WTC11 (cell line): ENCODE measurements at regions not wholly inside any gene's neighbourhood (a gene's known extent, or its start where the extent isn't known, plus 50 kb on each side); places are given as distances from the start of the nearest gene placed in this dataset.

Source experiments
- ATAC-seq: fragments of 200-7000 bp; cut with Tn5 transposase; 2 replicates; pipeline ENCODE4 v1.10.0; 2021; ENCODE audit warnings: mild to moderate bottlenecking, moderate library complexity
- CTCF ChIA-PET: fragments of 300-600 bp; sonication (Branson Sonifier 250); formaldehyde crosslinking; loops from one replicate; lab custom pipeline; 2021; ENCODE audit warnings: antibody characterized with exemption; lab: Charles Lee
- POLR2A ChIA-PET: fragments of 350-600 bp; sonication (Branson Sonifier 250); formaldehyde crosslinking; loops from one replicate; lab custom pipeline; 2021; ENCODE audit warnings: antibody characterized with exemption; lab: Charles Lee
- DNase-seq: peaks from one replicate; pipeline ENCODE4 v3.0.0; 2021; ENCODE audit warnings: low spot score
- H3K27ac Mint-ChIP-seq: 2 replicates; pipeline ENCODE4 v1.8.0; 2021; ENCODE audit warnings: mixed read lengths
- H3K27me3 Mint-ChIP-seq: 2 replicates; pipeline ENCODE4 v1.8.0; 2021; ENCODE audit warnings: low read depth, mild to moderate bottlenecking, moderate library complexity, mixed read lengths
- H3K36me3 Mint-ChIP-seq: 2 replicates; pipeline ENCODE4 v1.8.0; 2021; ENCODE audit warnings: mixed read lengths
- H3K4me1 Mint-ChIP-seq: 2 replicates; pipeline ENCODE4 v1.8.0; 2022; ENCODE audit warnings: mixed read lengths
- H3K4me3 Mint-ChIP-seq: 2 replicates; pipeline ENCODE4 v1.8.0; 2021; ENCODE audit warnings: mild to moderate bottlenecking, moderate library complexity, mixed read lengths
- H3K9me3 Mint-ChIP-seq: 2 replicates; pipeline ENCODE4 v1.8.0; 2021; ENCODE audit warnings: mixed read lengths
- CBFB ChIP-seq: sonication (generic); formaldehyde crosslinking; IDR thresholded peaks from 2 replicates; pipeline ENCODE4 v1.8.1; 2022; ENCODE audit warnings: mild to moderate bottlenecking, low read depth, missing genetic modification reagents
- ESRRA ChIP-seq: sonication (generic); formaldehyde crosslinking; IDR thresholded peaks from 2 replicates; pipeline ENCODE4 v1.8.1; 2022; ENCODE audit warnings: mild to moderate bottlenecking, missing genetic modification reagents, borderline replicate concordance
- FOXP1 ChIP-seq: sonication (generic); formaldehyde crosslinking; IDR thresholded peaks from 2 replicates; pipeline ENCODE4 v1.8.0; 2022; ENCODE audit warnings: missing genetic modification reagents, mild to moderate bottlenecking, moderate library complexity, borderline replicate concordance
- MXD4 ChIP-seq: fragments of 250-450 bp; sonication (Bioruptor Pico); IDR thresholded peaks from 2 replicates; pipeline ENCODE4 v1.8.0; 2021; ENCODE audit warnings: mild to moderate bottlenecking, moderate library complexity, borderline replicate concordance
- NFATC4 ChIP-seq: fragments of 250-450 bp; sonication (Bioruptor Pico); IDR thresholded peaks from 2 replicates; pipeline ENCODE4 v1.9.0; 2021; ENCODE audit warnings: mild to moderate bottlenecking
- TCF7 ChIP-seq: sonication (generic); formaldehyde crosslinking; IDR thresholded peaks from 2 replicates; pipeline ENCODE4 v1.8.0; 2022; ENCODE audit warnings: mild to moderate bottlenecking, low read depth, missing genetic modification reagents, moderate library complexity
- TP53 ChIP-seq: sonication (generic); formaldehyde crosslinking; IDR thresholded peaks from 2 replicates; pipeline ENCODE4 v1.8.1; 2023; ENCODE audit warnings: mild to moderate bottlenecking, missing genetic modification reagents
- ZNF121 ChIP-seq: sonication (generic); formaldehyde crosslinking; IDR thresholded peaks from 2 replicates; pipeline ENCODE4 v1.8.0; 2023; ENCODE audit warnings: missing genetic modification reagents
- ZNF138 ChIP-seq: sonication (generic); formaldehyde crosslinking; conservative IDR thresholded peaks from 2 replicates; pipeline ENCODE4 v1.8.1; 2022; ENCODE audit warnings: mild to moderate bottlenecking, moderate library complexity, missing genetic modification reagents
- ZNF219 ChIP-seq: sonication (generic); formaldehyde crosslinking; IDR thresholded peaks from 2 replicates; pipeline ENCODE4 v1.8.0; 2023; ENCODE audit warnings: missing genetic modification reagents, mild to moderate bottlenecking, borderline replicate concordance
- ZNF232 ChIP-seq: sonication (generic); formaldehyde crosslinking; IDR thresholded peaks from 2 replicates; pipeline ENCODE4 v1.8.0; 2022; ENCODE audit warnings: mild to moderate bottlenecking, missing genetic modification reagents
- ZNF263 ChIP-seq: sonication (generic); formaldehyde crosslinking; IDR thresholded peaks from 2 replicates; pipeline ENCODE4 v1.8.1; 2022; ENCODE audit warnings: low read depth, mild to moderate bottlenecking, moderate library complexity, missing genetic modification reagents
- ZNF317 ChIP-seq: sonication (generic); formaldehyde crosslinking; IDR thresholded peaks from 2 replicates; pipeline ENCODE4 v1.8.1; 2023; ENCODE audit warnings: low read depth, mild to moderate bottlenecking, moderate library complexity, missing genetic modification reagents, borderline replicate concordance
- ZNF396 ChIP-seq: fragments of 250-450 bp; sonication (Bioruptor Pico); IDR thresholded peaks from 2 replicates; pipeline ENCODE4 v1.8.0; 2021; ENCODE audit warnings: mild to moderate bottlenecking, moderate library complexity, borderline replicate concordance
- TF ChIP-seq, protein P1 (sequence below): sonication (generic); formaldehyde crosslinking; IDR thresholded peaks from 2 replicates; pipeline ENCODE4 v1.8.0; 2022; ENCODE audit warnings: mild to moderate bottlenecking, missing genetic modification reagents
- TF ChIP-seq, protein P2 (sequence below): sonication (generic); formaldehyde crosslinking; IDR thresholded peaks from 2 replicates; pipeline ENCODE4 v1.8.1; 2022; ENCODE audit warnings: low read depth, missing genetic modification reagents, borderline replicate concordance
- TF ChIP-seq, protein P3 (sequence below): sonication (generic); formaldehyde crosslinking; IDR thresholded peaks from 2 replicates; pipeline ENCODE4 v1.8.1; 2022; ENCODE audit warnings: mild to moderate bottlenecking, moderate library complexity, missing genetic modification reagents
- TF ChIP-seq, protein P4 (sequence below): sonication (generic); formaldehyde crosslinking; IDR thresholded peaks from 2 replicates; pipeline ENCODE4 v1.8.1; 2022; ENCODE audit warnings: missing genetic modification reagents, borderline replicate concordance
- TF ChIP-seq, protein P5 (sequence below): sonication (generic); formaldehyde crosslinking; IDR thresholded peaks from 2 replicates; pipeline ENCODE4 v1.8.1; 2022; ENCODE audit warnings: mild to moderate bottlenecking, missing genetic modification reagents, moderate library complexity, borderline replicate concordance
- TF ChIP-seq, protein P6 (sequence below): fragments of 250-450 bp; sonication (Bioruptor Pico); IDR thresholded peaks from 2 replicates; pipeline ENCODE4 v1.9.0; 2021; ENCODE audit warnings: mild to moderate bottlenecking, borderline replicate concordance

DNA sequence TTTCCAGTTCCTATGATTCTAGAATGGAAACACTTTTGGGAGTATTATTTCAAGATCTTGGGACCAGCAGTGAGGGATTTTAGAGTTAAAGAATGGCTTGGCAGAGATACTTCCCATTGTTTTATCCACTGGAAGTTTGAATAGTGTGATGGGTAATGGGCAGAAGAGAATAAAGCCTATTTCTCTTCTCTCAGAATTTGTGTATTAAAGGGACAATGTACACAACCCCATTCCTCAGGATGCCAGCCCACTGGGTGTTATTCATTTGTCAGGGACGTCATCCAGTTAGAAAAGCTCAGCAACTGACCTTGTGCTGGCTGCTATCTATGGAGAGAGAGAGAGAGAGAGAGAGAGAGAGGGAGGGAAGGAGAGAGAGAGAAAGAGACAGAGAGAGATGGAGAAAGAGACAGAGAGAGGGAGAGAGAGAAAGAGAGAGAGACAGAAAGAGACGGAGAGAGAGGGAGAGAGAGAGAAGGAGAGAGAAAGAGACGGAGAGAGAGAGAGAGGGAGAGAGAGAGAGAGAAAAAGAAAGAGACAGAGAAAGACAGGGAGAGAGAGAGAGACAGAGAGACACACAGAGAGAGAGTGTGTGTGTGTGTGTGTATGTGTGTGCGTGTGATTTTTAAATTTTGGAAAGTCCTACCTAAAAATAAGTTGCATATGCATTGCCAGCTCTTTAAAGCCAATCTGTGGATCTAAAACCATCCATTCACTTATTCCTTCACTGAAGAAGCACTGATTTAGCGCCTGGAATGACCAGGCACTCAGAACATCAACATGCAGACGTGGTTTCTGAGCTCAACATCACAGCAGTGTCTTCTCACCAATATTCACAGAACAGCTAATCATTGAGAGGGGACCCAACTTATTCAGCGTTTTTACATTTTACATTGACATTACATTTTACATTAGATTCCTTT is 388.8 kb downstream of the THBS2 start (continued):
- TF ChIP-seq, protein P1, sequence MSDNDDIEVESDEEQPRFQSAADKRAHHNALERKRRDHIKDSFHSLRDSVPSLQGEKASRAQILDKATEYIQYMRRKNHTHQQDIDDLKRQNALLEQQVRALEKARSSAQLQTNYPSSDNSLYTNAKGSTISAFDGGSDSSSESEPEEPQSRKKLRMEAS (CRISPR knock-in tag): no peak
- TF ChIP-seq TP53 (CRISPR knock-in tag): no peak
- no peak for TF ChIP-seq MXD4 (CRISPR knock-in tag)
- TF ChIP-seq, all 79 proteins: peak for 0

DNA sequence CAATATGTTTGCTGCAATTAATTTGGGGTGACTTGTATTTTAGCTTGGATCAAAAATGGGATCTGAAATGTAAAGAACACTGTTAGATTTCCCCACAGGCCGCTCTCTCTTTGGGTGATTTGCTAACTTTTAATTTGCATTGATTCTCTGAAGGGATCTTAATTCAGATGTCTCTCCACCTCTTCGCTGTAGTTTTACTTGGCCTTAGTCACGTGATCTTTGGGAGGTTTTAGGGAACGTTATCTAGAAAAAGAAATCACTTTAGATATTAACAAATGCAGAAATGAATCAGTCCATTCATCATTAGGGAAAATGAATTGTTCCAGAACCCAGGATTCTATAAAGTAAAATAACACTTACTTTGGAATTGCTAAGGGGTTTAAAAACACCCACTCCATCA is 390.2 kb downstream of the THBS2 start:
- no peaks in the 10 kb centered on the region for H3K27me3 Mint-ChIP-seq
- ChIA-PET POLR2A (no interaction called here), CTCF (no interaction called here)
- H3K27ac Mint-ChIP-seq: no peak overlapping the region
- H3K4me1 Mint-ChIP-seq: no peaks in the 10 kb centered on the region
- no peak for ATAC-seq
- no peak overlapping the region for H3K4me3 Mint-ChIP-seq
- no peaks in the 10 kb centered on the region for H3K36me3 Mint-ChIP-seq
- DNase-seq: no peak
- TF ChIP-seq ESRRA (CRISPR knock-in tag) (no peak), FOXP1 (no peak), ZNF317 (CRISPR knock-in tag) (no peak), ZNF138 (CRISPR knock-in tag) (no peak), NFATC4 (no peak), ZNF263 (CRISPR knock-in tag) (no peak), ZNF219 (no peak), TCF7 (CRISPR knock-in tag) (no peak)
- TF ChIP-seq, protein P2, sequence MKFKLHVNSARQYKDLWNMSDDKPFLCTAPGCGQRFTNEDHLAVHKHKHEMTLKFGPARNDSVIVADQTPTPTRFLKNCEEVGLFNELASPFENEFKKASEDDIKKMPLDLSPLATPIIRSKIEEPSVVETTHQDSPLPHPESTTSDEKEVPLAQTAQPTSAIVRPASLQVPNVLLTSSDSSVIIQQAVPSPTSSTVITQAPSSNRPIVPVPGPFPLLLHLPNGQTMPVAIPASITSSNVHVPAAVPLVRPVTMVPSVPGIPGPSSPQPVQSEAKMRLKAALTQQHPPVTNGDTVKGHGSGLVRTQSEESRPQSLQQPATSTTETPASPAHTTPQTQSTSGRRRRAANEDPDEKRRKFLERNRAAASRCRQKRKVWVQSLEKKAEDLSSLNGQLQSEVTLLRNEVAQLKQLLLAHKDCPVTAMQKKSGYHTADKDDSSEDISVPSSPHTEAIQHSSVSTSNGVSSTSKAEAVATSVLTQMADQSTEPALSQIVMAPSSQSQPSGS (CRISPR knock-in tag): no peak
- H3K9me3 Mint-ChIP-seq: no peaks in the 10 kb centered on the region

DNA sequence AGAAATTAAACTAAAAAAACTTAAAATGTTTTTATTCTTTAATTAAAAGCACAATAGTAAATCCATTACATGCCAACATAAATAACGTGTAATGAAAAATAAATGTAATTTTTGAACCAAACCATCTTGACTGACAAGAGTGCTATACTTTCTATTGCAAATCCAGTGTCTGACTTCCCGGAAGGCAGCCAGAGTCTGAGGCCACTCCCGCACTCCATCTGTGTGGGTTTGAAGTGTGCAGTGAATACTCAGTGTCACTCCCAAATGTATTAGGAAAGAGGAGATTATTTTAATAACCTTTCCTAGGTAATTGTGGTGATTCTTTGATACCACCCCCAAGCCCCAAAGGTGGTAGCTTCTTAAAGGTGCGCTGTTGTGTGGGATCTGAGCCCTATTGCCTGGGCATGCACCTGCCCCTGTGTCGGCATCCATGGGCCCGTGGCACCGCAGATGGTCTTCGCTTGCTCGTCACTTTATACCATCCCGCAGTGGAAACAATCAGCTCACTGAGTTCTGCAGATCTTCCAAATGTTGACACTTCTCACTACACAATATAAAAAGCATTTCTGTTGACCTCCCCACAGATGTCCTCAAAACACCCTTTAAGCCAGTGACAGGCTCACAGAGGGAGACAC is 391.2 kb downstream of the THBS2 start:
- no peak for DNase-seq
- ChIA-PET POLR2A (no interaction called here), CTCF (no interaction called here)
- H3K27ac Mint-ChIP-seq: no peak overlapping the region
- no peaks in the 10 kb centered on the region for H3K27me3 Mint-ChIP-seq
- no peak for ATAC-seq
- H3K4me3 Mint-ChIP-seq: no peak overlapping the region
- no peaks in the 10 kb centered on the region for H3K36me3 Mint-ChIP-seq
- H3K4me1 Mint-ChIP-seq: no peaks in the 10 kb centered on the region
- no peaks in the 10 kb centered on the region for H3K9me3 Mint-ChIP-seq
- TF ChIP-seq, protein P3, sequence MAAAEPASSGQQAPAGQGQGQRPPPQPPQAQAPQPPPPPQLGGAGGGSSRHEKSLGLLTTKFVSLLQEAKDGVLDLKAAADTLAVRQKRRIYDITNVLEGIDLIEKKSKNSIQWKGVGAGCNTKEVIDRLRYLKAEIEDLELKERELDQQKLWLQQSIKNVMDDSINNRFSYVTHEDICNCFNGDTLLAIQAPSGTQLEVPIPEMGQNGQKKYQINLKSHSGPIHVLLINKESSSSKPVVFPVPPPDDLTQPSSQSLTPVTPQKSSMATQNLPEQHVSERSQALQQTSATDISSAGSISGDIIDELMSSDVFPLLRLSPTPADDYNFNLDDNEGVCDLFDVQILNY: no peak
- TF ChIP-seq ZNF232: no peak
- no peak for TF ChIP-seq ZNF121 (CRISPR knock-in tag)
- TF ChIP-seq, protein P4, sequence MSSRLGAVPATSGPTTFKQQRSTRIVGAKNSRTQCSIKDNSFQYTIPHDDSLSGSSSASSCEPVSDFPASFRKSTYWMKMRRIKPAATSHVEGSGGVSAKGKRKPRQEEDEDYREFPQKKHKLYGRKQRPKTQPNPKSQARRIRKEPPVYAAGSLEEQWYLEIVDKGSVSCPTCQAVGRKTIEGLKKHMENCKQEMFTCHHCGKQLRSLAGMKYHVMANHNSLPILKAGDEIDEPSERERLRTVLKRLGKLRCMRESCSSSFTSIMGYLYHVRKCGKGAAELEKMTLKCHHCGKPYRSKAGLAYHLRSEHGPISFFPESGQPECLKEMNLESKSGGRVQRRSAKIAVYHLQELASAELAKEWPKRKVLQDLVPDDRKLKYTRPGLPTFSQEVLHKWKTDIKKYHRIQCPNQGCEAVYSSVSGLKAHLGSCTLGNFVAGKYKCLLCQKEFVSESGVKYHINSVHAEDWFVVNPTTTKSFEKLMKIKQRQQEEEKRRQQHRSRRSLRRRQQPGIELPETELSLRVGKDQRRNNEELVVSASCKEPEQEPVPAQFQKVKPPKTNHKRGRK: no peak
- TF ChIP-seq, protein P5, sequence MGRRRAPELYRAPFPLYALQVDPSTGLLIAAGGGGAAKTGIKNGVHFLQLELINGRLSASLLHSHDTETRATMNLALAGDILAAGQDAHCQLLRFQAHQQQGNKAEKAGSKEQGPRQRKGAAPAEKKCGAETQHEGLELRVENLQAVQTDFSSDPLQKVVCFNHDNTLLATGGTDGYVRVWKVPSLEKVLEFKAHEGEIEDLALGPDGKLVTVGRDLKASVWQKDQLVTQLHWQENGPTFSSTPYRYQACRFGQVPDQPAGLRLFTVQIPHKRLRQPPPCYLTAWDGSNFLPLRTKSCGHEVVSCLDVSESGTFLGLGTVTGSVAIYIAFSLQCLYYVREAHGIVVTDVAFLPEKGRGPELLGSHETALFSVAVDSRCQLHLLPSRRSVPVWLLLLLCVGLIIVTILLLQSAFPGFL (CRISPR knock-in tag): no peak
- TF ChIP-seq ZNF396 (CRISPR knock-in tag): no peak
- no peak for TF ChIP-seq CBFB (CRISPR knock-in tag)
- TF ChIP-seq, protein P6, sequence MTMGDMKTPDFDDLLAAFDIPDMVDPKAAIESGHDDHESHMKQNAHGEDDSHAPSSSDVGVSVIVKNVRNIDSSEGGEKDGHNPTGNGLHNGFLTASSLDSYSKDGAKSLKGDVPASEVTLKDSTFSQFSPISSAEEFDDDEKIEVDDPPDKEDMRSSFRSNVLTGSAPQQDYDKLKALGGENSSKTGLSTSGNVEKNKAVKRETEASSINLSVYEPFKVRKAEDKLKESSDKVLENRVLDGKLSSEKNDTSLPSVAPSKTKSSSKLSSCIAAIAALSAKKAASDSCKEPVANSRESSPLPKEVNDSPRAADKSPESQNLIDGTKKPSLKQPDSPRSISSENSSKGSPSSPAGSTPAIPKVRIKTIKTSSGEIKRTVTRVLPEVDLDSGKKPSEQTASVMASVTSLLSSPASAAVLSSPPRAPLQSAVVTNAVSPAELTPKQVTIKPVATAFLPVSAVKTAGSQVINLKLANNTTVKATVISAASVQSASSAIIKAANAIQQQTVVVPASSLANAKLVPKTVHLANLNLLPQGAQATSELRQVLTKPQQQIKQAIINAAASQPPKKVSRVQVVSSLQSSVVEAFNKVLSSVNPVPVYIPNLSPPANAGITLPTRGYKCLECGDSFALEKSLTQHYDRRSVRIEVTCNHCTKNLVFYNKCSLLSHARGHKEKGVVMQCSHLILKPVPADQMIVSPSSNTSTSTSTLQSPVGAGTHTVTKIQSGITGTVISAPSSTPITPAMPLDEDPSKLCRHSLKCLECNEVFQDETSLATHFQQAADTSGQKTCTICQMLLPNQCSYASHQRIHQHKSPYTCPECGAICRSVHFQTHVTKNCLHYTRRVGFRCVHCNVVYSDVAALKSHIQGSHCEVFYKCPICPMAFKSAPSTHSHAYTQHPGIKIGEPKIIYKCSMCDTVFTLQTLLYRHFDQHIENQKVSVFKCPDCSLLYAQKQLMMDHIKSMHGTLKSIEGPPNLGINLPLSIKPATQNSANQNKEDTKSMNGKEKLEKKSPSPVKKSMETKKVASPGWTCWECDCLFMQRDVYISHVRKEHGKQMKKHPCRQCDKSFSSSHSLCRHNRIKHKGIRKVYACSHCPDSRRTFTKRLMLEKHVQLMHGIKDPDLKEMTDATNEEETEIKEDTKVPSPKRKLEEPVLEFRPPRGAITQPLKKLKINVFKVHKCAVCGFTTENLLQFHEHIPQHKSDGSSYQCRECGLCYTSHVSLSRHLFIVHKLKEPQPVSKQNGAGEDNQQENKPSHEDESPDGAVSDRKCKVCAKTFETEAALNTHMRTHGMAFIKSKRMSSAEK (CRISPR knock-in tag): no peak
